Esophagus muscularis mucosa (tissue), 3 donors: ENCODE measurements at regions not wholly inside any gene's neighbourhood (a gene's known extent, or its start where the extent isn't known, plus 50 kb on each side); places are given as distances from the start of the nearest gene placed in this dataset.

Experiments
- POLR2A ChIP-seq: fragments of 450-650 bp; IDR thresholded peaks from one replicate; pipeline ENCODE4 v1.6.1; 2017; ENCODE audit warnings: antibody characterized with exemption, moderate library complexity, mild to moderate bottlenecking, low read depth
- TF ChIP-seq, protein P1 (sequence below), 3 experiments: fragments of 200-600 bp in 2 of 3; fragments of 450-650 bp in 1 of 3; sonication (generic) in 2 of 3; IDR thresholded peaks; one replicate each; pipeline ENCODE4 v1.5.1; 2017 to 2019; ENCODE audit warnings: antibody characterized with exemption in 3 of 3, mild to moderate bottlenecking in 2 of 3, moderate library complexity in 1 of 3

DNA sequence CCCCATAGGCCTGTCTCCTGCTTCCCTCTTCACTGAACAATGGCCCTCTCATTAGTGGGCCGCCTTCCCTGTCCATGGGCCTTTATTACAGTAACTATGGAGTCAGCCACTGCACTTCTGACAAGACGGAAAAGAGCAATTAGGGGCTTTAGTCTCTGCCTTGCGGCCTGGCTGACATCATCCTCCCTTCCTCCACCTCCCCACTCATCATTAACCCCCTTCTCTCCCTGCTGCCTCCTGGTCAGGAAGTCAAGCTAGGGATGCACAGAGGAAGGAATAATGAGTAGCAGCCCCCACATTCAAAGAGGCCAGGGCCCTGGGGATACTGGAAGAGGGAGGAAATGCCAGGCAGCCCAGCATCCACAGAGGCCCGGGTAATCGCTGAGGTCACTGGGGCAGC is 101.6 kb upstream of the PLXNA4 start:
- TF ChIP-seq, protein P1, sequence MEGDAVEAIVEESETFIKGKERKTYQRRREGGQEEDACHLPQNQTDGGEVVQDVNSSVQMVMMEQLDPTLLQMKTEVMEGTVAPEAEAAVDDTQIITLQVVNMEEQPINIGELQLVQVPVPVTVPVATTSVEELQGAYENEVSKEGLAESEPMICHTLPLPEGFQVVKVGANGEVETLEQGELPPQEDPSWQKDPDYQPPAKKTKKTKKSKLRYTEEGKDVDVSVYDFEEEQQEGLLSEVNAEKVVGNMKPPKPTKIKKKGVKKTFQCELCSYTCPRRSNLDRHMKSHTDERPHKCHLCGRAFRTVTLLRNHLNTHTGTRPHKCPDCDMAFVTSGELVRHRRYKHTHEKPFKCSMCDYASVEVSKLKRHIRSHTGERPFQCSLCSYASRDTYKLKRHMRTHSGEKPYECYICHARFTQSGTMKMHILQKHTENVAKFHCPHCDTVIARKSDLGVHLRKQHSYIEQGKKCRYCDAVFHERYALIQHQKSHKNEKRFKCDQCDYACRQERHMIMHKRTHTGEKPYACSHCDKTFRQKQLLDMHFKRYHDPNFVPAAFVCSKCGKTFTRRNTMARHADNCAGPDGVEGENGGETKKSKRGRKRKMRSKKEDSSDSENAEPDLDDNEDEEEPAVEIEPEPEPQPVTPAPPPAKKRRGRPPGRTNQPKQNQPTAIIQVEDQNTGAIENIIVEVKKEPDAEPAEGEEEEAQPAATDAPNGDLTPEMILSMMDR (IDR thresholded peaks at IDR 0.05): no peak
- TF ChIP-seq POLR2A: no peak
